Renal pelvis (tissue), 1 donor: ENCODE measurements at regions not wholly inside any gene's neighbourhood (a gene's known extent, or its start where the extent isn't known, plus 50 kb on each side); places are given as distances from the start of the nearest gene placed in this dataset.

ENCODE experiments used
- DNase-seq: peaks from one replicate; pipeline ENCODE4 v3.0.0-alpha.2; 2013

DNA sequence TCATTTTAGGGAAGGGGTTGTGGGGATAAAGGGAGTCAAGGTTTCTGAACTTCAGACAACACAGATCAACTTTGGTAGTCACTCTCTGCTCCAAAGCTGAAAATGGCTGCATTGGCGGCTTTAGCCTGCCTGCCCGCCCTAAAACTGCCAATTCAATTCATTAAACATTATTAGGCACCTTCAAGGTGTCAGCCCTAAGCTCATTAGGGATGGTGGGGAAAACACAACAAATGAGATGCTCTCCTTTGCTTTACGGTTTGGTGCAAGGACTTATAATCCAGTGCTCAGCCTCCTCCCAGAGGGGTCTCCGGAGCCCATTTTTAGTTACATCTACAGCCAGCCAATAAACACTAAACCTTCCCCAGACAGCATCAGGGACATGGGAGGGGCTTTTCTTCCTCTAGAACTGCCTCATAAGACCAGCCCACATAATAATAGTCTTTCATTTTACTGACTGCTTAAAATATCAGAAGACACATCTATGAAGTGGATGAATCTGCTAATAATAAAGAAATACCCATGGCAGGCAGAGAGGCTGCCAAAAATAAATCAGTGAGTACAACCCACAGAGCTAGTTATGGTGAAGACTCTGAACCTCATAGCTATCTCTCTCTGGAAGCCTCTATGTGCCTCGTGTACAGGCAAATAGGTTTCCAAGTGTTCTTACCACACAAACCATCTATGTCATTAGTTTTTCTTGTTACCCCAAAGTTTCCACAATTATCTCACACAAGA, 102.8 kb upstream of the NCAM1 start:
- DNase-seq: no peak

- DNase-seq: no peak
Observed at GRCh38 chr11:112859787-112860186, 101.4 kb upstream of the NCAM1 start.

- DNase-seq: no peak
Observed at GRCh38 chr11:112861356-112861755, 99.9 kb upstream of the NCAM1 start.

DNA sequence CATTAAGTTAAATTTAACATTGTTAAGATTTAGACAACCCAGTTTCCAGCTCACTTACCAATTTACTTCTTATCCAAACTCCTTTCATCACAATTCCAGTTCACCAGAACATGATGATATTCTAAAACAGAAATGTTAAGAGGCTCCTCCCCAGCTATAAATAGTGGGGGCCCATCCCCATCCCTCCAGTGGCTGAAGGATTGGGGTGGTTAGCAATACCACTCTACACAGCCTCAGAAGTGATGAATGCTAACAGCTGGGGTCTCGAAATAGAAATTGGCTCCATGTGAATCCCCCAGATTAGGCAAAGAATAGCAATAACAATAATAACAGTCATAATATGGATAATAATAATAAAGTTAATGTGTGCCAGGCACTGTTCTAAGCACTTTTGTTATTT, 97.9 kb upstream of the NCAM1 start:
- no peak for DNase-seq

DNA sequence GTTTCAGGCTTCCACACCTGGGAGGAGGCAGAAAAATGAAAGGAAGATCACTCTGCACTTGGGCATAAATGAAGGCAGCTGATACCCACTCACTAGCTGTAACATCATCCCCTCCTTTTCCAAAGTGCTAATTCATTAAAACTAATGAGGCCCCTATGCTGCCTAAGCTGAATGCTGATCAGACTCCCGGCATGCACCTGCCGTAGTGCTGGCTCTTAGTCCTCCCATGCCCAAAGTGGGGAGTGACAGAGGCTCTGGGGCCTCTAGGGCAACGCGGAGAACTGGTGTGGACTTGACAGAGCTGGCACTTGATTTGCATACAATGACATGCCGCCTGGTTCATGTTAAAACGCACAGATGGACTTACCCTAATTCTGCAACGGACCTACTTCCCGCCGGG, 96.5 kb upstream of the NCAM1 start:
- DNase-seq: no peak

DNA sequence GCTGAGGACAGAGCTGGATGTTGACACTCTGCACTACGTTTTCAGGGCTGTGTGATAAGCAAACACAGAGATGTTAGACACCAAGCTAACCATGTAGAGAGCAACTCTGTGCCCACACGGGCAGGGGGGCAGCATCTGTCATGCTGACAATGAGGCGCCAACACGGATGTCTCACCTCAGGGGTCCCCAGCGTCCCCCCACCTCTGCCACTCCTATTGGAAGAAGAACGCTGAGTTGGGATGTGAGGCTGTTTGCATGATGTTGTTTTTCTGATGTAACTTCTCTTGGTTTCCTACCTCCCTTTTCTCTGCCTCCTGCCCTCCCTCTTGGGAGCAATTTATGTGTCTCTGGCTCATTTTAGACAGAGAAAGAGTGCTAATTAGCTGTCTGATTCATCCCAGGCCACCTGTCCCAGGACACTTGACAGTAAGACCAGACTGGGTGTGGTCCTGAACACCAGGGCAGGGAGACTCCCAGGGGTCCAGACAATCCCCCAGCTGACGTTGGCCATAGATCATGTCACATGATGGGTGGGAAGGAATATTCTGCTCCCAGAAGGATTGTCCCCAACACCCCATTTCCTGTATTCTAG, 89.2 kb upstream of the NCAM1 start:
- DNase-seq: no peak

DNA sequence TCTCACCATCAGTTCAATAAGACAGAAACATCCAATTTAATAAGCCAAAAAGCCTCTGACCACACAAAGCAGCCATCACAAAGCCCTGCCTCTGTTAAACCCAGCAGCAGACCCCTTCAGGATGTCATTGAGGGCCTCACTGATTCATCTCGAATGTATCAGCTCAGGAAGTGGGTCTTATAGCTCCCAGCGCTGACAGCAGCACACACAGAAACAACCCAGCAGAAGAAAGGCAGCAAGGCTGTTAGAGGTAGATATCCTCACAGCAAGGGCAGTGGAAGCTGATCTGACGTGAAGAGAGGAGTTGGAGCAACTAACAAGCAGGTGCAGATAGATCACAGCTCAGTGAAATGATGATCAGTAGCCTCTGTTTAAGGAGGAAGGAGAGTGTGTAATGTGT, 86.2 kb upstream of the NCAM1 start:
- no peak for DNase-seq

DNA sequence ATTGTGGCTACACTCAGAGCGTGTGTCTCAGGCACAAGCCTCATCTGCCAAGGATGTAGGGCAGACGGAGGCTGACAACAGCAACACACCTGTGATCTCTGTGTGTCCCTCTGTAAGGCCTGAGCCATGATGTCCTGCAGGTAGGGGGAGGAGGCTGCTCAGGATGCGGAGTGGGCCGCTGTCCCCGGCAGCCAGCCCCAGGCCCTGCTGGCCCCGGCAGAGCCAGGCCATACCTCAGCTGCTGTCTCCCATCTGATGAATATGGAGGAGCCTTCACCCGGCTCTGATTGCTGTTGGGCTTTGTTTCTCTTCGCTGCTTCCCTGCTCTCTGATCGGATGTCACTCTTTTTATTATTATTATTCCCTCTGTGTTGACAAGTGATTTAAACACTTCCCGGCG, 83.6 kb upstream of the NCAM1 start:
- DNase-seq: no peak

DNA sequence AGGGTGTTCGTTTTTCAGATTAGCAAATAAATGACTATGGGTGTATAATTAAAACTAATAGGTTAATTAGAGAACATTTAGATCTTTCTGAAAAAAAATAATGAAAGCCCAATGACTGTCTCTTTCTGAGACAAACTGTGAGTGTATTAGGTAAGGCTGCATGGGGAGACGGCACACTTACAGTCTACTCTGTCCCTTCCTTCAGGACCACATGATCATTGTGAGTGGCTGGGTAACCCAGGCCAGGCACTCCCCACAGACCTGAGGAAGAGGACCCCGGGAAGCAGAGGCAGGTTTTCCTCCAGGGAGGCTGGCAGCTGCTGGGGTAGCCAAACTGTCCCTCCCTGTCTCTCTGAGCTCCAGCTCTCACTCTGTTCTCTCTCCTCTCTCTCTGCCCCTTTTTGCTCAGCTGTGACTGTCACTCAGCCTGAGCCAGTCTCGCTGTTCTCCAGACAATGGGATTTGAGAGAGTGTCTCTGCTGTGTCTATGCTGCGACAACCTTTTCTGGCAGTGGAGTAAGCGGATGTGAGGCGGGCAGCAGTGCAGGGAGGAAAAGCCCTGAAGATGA, 83.1 kb upstream of the NCAM1 start:
- DNase-seq: no peak

GRCh38 chr11:112880495-112880894, 80.7 kb upstream of the NCAM1 start:
- no peak for DNase-seq

GRCh38 chr11:112881461-112881860, 79.8 kb upstream of the NCAM1 start:
- DNase-seq: peak; percentile 88

DNA sequence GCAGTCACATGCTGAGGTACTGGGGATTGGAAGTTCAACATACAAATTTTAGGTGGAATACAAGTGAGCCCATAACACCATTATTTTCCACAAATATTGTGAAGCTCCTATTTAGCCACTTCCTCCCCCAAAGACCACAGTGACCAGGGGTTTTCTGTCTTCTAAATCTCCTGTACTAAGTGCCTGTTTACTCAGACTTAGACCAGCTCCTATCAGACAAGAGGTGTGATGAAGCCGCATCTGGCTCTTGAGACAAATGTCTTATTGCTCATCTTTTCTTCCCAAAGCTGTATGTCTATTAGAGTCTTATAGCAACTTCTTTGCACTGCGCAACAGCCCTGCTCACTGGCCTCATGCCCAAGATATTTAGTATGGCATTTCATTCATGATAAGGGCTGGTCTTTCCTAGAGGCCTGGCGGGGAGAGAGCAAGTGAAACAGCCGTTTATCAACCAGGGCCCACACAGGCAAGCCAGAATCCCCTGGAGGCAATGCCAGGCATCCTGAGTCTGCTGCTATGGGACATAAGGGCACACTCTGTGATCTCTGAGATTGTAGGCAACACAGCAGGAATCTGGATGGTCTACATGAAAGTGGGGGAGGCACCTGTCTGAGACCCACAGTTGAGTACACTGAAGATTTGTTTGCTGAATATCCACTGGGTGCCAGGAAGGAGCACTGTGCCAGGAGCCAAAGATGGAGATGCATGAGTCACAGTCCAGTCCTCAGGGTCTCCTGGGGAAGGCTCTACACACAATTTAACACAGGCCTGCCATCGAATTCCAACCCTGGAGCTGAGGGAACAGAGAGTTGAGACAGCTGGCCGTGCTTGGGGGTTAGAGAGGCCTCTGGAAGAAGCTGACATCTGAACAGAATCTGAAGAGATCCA, 78.5 kb upstream of the NCAM1 start:
- DNase-seq: no peak

GRCh38 chr11:112884012-112884767, 77.0 kb upstream of the NCAM1 start:
- DNase-seq: no peak

DNA sequence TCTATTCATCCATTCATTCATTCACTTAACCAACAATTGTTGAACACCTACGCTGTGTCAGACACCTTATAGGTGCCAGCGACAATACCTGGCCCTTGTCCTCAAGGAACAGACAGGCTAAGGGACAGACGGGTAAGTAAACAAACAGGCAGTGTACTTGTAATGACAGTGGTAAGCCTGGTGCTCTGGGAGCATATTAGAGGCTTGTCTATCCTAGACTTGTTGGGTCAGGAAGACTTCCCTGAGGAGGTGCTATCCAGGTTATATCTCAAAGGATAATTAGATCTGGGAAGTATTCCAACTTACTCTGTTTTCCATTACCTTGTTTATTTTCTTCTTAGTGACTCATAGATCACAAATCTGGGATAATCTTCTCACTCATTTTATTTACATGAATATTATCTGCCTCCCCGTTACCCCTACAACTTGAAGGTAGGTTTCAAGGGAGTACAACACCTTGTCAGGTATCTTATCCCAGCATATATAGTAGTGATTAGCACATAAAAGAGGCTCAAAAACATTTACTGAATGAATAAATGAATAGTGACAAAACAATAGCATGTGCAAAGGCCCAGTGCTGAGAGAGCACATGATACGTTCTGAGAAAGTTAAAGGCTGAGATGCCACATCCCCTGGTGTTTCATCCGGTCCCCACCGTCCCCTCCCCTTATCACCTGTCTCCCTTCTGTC, 75.3 kb upstream of the NCAM1 start:
- no peak for DNase-seq

DNA sequence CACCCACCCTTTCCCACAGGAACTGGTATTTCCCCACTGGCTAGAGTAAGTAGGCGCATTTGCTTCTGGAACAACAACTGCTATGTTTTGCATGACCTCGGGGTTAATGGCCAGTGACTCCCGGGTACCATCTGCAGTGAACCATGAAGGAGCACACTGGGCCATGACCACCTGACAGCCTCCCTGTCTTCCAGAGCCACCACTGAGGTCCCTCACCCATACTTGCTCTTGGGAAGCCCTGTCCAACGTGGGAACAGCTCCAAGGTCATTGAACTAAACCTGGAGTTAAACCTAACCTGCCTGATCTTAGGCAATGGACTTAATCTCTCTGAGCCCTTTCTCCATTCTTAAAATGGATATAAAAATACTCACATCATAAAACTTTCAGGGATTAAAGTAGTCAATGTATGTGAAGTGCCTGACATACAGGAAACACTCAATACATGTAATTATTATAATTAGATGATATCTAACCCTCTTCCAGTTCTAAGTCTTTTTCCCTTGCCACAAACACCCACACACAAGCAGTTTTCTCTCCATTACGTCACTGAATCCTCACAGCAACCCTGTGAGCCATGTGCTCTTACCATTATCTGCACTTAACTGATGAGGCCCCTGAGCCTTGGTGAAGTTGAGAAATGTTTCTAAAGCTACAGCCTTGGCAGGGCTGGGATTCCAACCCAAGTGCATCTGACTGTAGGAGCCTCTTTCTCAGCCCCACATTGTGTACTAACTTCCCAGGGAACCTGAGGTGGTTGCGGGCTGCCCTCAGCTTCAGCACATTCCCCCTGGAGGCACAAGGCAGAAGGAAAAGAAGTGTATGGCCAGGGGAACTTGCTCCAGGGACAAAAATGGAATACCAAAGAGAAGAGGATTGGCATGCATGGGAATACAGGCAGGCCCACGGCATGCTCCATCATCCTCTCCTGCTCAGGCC, 74.5 kb upstream of the NCAM1 start:
- DNase-seq: no peak

- no peak for DNase-seq
Observed at GRCh38 chr11:112889446-112889845, 71.8 kb upstream of the NCAM1 start.

- DNase-seq: no peak
Observed at GRCh38 chr11:112899235-112900006, 61.8 kb upstream of the NCAM1 start.

DNA sequence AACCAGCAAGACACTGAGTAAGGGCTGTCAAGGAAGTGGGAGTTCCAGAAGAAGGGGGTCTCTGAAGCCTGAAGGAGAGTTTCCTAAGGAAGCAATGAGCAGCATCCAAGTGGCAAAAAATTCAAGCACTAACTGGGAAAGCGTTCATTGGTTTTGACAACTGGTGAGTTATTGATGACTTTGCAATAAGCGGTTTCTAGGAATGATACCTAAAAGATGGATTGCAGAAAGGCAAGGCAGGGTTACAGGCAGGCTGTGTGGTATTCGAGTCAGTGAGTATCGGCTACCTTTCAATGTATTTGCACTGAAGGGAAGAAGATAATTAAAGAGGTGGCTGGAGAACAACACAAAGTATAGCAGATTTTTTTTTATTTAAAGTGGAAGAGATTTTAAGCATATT, 59.3 kb upstream of the NCAM1 start:
- no peak for DNase-seq

GRCh38 chr11:112902361-112903011, 58.7 kb upstream of the NCAM1 start:
- DNase-seq: peak; percentile 50
